H1 (cell line): ENCODE measurements at regions not wholly inside any gene's neighbourhood (a gene's known extent, or its start where the extent isn't known, plus 50 kb on each side); places are given as distances from the start of the nearest gene placed in this dataset.

Source experiments
- CTCF ChIA-PET: fragments of 300-600 bp; sonication (Branson Sonifier 250); formaldehyde crosslinking; loops from one replicate; lab custom pipeline; 2021; ENCODE audit not compliant: partially characterized antibody; lab: Charles Lee
- POLR2A ChIA-PET: fragments of 300-600 bp; sonication (Branson Sonifier 250); formaldehyde crosslinking; loops from one replicate; lab custom pipeline; 2021; ENCODE audit warnings: inconsistent platforms; ENCODE audit not compliant: partially characterized antibody; lab: Charles Lee
- DNase-seq, 2 experiments: peaks; one replicate each; pipeline versions ENCODE4 v3.0.0 to v3.0.0-alpha.2; 2010 to 2022; ENCODE audit warnings: low spot score in 2 of 2, low read depth in 1 of 2, mixed read lengths in 1 of 2
- FAIRE-seq: peaks from 2 replicates; lab custom pipeline; 2011; peaks lifted over from hg19 to GRCh38; lab: Jason Lieb, UNC
- H2AFZ ChIP-seq: 2 replicates; pipeline ENCODE4 v1.8.1; 2012; ENCODE audit warnings: low read length, inconsistent platforms
- H2AK5ac ChIP-seq: 2 replicates; pipeline ENCODE4 v1.6.1; 2013; ENCODE audit warnings: low read depth, low read length
- H2BK120ac ChIP-seq: replicated peaks from 2 replicates; pipeline ENCODE3; 2013; ENCODE audit warnings: low read depth, low read length, inconsistent platforms
- H2BK12ac ChIP-seq: 2 replicates; pipeline ENCODE4 v1.6.1; 2013; ENCODE audit warnings: low read depth, low read length
- H2BK15ac ChIP-seq: 2 replicates; pipeline ENCODE4 v1.6.1; 2013; ENCODE audit warnings: low read length
- H2BK20ac ChIP-seq: 2 replicates; pipeline ENCODE4 v1.6.1; 2013; ENCODE audit warnings: low read length
- H2BK5ac ChIP-seq: 2 replicates; pipeline ENCODE4 v1.6.1; 2013; ENCODE audit warnings: low read depth, low read length
- H3K14ac ChIP-seq: 2 replicates; pipeline ENCODE4 v1.6.1; 2013; ENCODE audit warnings: inconsistent platforms; ENCODE audit not compliant: insufficient read length
- H3K18ac ChIP-seq: 2 replicates; pipeline ENCODE4 v1.6.1; 2013; ENCODE audit warnings: low read length; ENCODE audit errors: extremely low read depth
- H3K23ac ChIP-seq: 2 replicates; pipeline ENCODE4 v1.6.1; 2013; ENCODE audit warnings: inconsistent platforms; ENCODE audit not compliant: insufficient read length
- H3K23me2 ChIP-seq: 2 replicates; pipeline ENCODE4 v1.6.1; 2013; ENCODE audit warnings: low read depth, low read length
- H3K27ac ChIP-seq: 2 replicates; pipeline ENCODE4 v1.6.1; 2011; ENCODE audit warnings: low read depth, low read length, inconsistent platforms
- H3K27me3 ChIP-seq, 4 experiments: replicated peaks in 1 of 4; 1 replicate in 1 of 4; 2 replicates in 3 of 4; pipeline versions ENCODE4 v1.6.1 to v1.8.1; 2011 to 2013; ENCODE audit warnings: low read length in 3 of 4, mild to moderate bottlenecking in 3 of 4, inconsistent platforms in 2 of 4, mixed read lengths in 2 of 4, moderate library complexity in 1 of 4; ENCODE audit not compliant: control insufficient read depth in 3 of 4, insufficient read depth in 3 of 4; ENCODE audit errors: extremely low read depth in 1 of 4
- H3K36me3 ChIP-seq, 4 experiments: 2 replicates each; pipeline versions ENCODE4 v1.6.1 to v1.8.1; 2011 to 2013; ENCODE audit warnings: mild to moderate bottlenecking in 4 of 4, low read length in 3 of 4, moderate library complexity in 2 of 4, control low read depth in 1 of 4, inconsistent platforms in 1 of 4; ENCODE audit not compliant: insufficient read depth in 4 of 4, control insufficient read depth in 2 of 4
- H3K4ac ChIP-seq: replicated peaks from 2 replicates; pipeline ENCODE3; 2013; ENCODE audit warnings: low read length, low read depth, mixed read lengths, inconsistent platforms; ENCODE audit not compliant: insufficient read length
- H3K4me1 ChIP-seq, 4 experiments: replicated peaks in 1 of 4; 1 replicate in 1 of 4; 2 replicates in 3 of 4; pipeline versions ENCODE4 v1.6.1 to v1.8.1; 2011 to 2013; ENCODE audit warnings: low read length in 3 of 4, inconsistent platforms in 2 of 4, mixed read lengths in 1 of 4; ENCODE audit not compliant: insufficient read depth in 4 of 4, control insufficient read depth in 3 of 4
- H3K4me2 ChIP-seq, 2 experiments: 2 replicates each; pipeline versions ENCODE4 v1.6.1 to v1.8.1; 2011 to 2013; ENCODE audit warnings: low read depth in 2 of 2, low read length in 2 of 2, control low read depth in 1 of 2, inconsistent platforms in 1 of 2, mild to moderate bottlenecking in 1 of 2; ENCODE audit not compliant: insufficient read depth in 1 of 2
- H3K4me3 ChIP-seq, 4 experiments: fragments of 200-600, 300-600 bp in 1 of 4; sonication (generic), shearing (Covaris generic), sonication (Bioruptor Twin) in 1 of 4; 2 replicates each; pipeline versions ENCODE4 v1.5.1 to v1.8.1; 2011 to 2016; ENCODE audit warnings: low read length in 4 of 4, low read depth in 3 of 4, control low read depth in 2 of 4, inconsistent platforms in 2 of 4, mild to moderate bottlenecking in 2 of 4, mixed read lengths in 1 of 4, moderate library complexity in 1 of 4; ENCODE audit not compliant: insufficient read depth in 2 of 4; ENCODE audit errors: extremely low read depth in 1 of 4
- H3K56ac ChIP-seq: replicated peaks from 2 replicates; pipeline ENCODE3; 2013; ENCODE audit warnings: low read depth, mild to moderate bottlenecking, mixed read lengths, low read length, inconsistent platforms; ENCODE audit not compliant: insufficient read length
- H3K79me1 ChIP-seq: 2 replicates; pipeline ENCODE4 v1.6.1; 2013; ENCODE audit warnings: low read depth, low read length, control low read depth
- H3K79me2 ChIP-seq, 2 experiments: 2 replicates each; pipeline versions ENCODE4 v1.6.1 to v1.8.1; 2012 to 2013; ENCODE audit warnings: low read length in 2 of 2, mild to moderate bottlenecking in 2 of 2, inconsistent platforms in 1 of 2; ENCODE audit not compliant: insufficient read depth in 2 of 2, control insufficient read depth in 1 of 2
- H3K9ac ChIP-seq, 4 experiments: replicated peaks in 1 of 4; 1 replicate in 1 of 4; 2 replicates in 3 of 4; pipeline versions ENCODE4 v1.6.1 to v1.8.1; 2011 to 2013; ENCODE audit warnings: low read depth in 3 of 4, low read length in 3 of 4, control low read depth in 2 of 4, mild to moderate bottlenecking in 2 of 4, moderate library complexity in 2 of 4, inconsistent platforms in 1 of 4; ENCODE audit errors: extremely low read depth in 1 of 4
- H3K9me3 ChIP-seq, 2 experiments: 2 replicates each; pipeline versions ENCODE4 v1.6.1 to v1.8.1; 2012 to 2013; ENCODE audit warnings: mild to moderate bottlenecking in 2 of 2, moderate library complexity in 2 of 2, control low read depth in 1 of 2, inconsistent platforms in 1 of 2, low read depth in 1 of 2, low read length in 1 of 2, mixed read lengths in 1 of 2; ENCODE audit not compliant: insufficient read depth in 2 of 2
- H4K20me1 ChIP-seq, 2 experiments: replicated peaks in 1 of 2; 2 replicates each; pipeline versions ENCODE3 to v1.8.1; 2011 to 2013; ENCODE audit warnings: inconsistent platforms in 2 of 2, low read length in 2 of 2, mild to moderate bottlenecking in 1 of 2; ENCODE audit not compliant: insufficient read depth in 2 of 2, control insufficient read depth in 1 of 2
- H4K5ac ChIP-seq: 2 replicates; pipeline ENCODE4 v1.6.1; 2013; ENCODE audit warnings: low read length, low read depth, mixed read lengths, inconsistent platforms; ENCODE audit not compliant: insufficient read length
- H4K8ac ChIP-seq: 2 replicates; pipeline ENCODE4 v1.8.0; 2013; ENCODE audit warnings: mild to moderate bottlenecking, moderate library complexity, low read length, inconsistent platforms; ENCODE audit not compliant: insufficient read depth; ENCODE audit errors: extremely low read depth
- H4K91ac ChIP-seq: replicated peaks from 2 replicates; pipeline ENCODE3; 2013; ENCODE audit warnings: low read length, mixed read lengths, inconsistent platforms; ENCODE audit not compliant: insufficient read length
- JUN ChIP-seq: IDR thresholded peaks from 2 replicates; pipeline ENCODE4 v1.6.1; 2011; ENCODE audit warnings: low read depth, mild to moderate bottlenecking, improper control_type of control experiment, low read length
- POLR2A ChIP-seq, 2 experiments: IDR thresholded peaks; 1 replicate in 1 of 2; 2 replicates in 1 of 2; pipeline ENCODE4 v1.6.1; 2011; ENCODE audit warnings: low read depth in 2 of 2, low read length in 2 of 2, mild to moderate bottlenecking in 2 of 2; ENCODE audit errors: control extremely low read depth in 1 of 2
- RFX5 ChIP-seq: IDR thresholded peaks from 2 replicates; pipeline ENCODE4 v1.6.1; 2011; ENCODE audit warnings: low read depth, low read length, improper control_type of control experiment, borderline replicate concordance
- SAP30 ChIP-seq: fragments of 300-600 bp; sonication (generic); IDR thresholded peaks from 2 replicates; pipeline ENCODE4 v1.7.1; 2012; ENCODE audit warnings: low read length, moderate library complexity, mild to moderate bottlenecking, inconsistent platforms; ENCODE audit not compliant: insufficient read depth, insufficient replicate concordance
- SIRT6 ChIP-seq: IDR thresholded peaks from one replicate; pipeline ENCODE4 v1.7.1; 2012; ENCODE audit warnings: low read length, inconsistent platforms
- TBP ChIP-seq: IDR thresholded peaks from 2 replicates; pipeline ENCODE4 v1.6.1; 2011; ENCODE audit warnings: low read depth, low read length, improper control_type of control experiment
- ZNF274 ChIP-seq: IDR thresholded peaks from 2 replicates; pipeline ENCODE4 v1.7.0; 2012; ENCODE audit warnings: low read length, borderline replicate concordance; ENCODE audit errors: extremely low read depth
- TF ChIP-seq, protein P1 (sequence below), 3 experiments: IDR thresholded peaks; 1 replicate in 2 of 3; 2 replicates in 1 of 3; pipeline versions ENCODE4 v1.5.1 to v1.6.1; 2011; ENCODE audit warnings: low read length in 3 of 3, mild to moderate bottlenecking in 3 of 3, inconsistent platforms in 2 of 3, low read depth in 1 of 3, moderate library complexity in 1 of 3; ENCODE audit not compliant: insufficient read depth in 1 of 3; ENCODE audit errors: control extremely low read depth in 1 of 3
- TF ChIP-seq, protein P2 (sequence below): IDR thresholded peaks from 2 replicates; pipeline ENCODE4 v1.6.1; 2012; ENCODE audit warnings: low read length, inconsistent platforms

DNA sequence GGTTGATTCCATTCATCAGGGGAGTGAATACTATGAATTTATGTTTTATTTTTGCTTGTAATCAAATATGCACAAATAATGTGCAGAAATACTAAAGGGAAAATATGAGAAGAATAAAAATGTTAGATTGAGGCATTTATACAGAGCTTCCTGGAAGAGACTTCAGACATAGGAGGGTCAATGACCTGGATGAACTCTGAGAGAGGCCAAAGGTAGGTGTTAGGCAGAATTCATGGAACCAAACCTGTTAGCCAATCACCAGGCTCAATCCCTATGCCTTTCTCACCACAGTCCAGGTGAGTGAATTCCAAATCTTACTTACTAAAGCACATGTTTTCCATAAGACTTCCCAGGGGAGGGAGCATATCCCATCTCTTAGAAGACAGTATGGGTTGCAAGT is 130.4 kb upstream of the NTF3 start:
- Histone ChIP-seq H2BK12ac (no peak overlapping the region), H3K79me2 (no peaks in the 10 kb centered on the region), H3K14ac (no peak overlapping the region), H2AFZ (no peak overlapping the region), H3K36me3 (no peaks in the 10 kb centered on the region), H2BK15ac (no peak overlapping the region), H3K4me1 (peaks cover 0 to 3% (median 0%) of the 10 kb centered on the region in 4 experiments; a peak in 2 of 7 replicates), H3K9me3 (no peaks in the 10 kb centered on the region), H3K23me2 (no peaks in the 10 kb centered on the region), H3K27ac (no peak overlapping the region), H3K4me3 (no peak overlapping the region), H4K20me1 (no peaks in the 10 kb centered on the region), H3K18ac (no peak overlapping the region), H3K27me3 (no peaks in the 10 kb centered on the region; a peak in 1 of 7 replicates), H2AK5ac (no peak overlapping the region), H3K9ac (no peak overlapping the region), H3K23ac (no peak overlapping the region), H2BK120ac (no peak overlapping the region), H2BK5ac (no peak overlapping the region), H4K91ac (no peak overlapping the region), H2BK20ac (no peak overlapping the region), H4K5ac (no peak overlapping the region), H3K79me1 (no peaks in the 10 kb centered on the region; the same call in 1 of the 2 replicates), H3K4me2 (no peak overlapping the region), H4K8ac (no peak overlapping the region), H3K56ac (no peak overlapping the region), H3K4ac (no peak overlapping the region)
- ChIA-PET CTCF (no interaction called here), POLR2A (interaction anchor here (1.4 kb wide), 1 partner anchor 9 kb away, joined by 3 read pairs; no protein-coding TSS in a partner anchor)
- no peak for DNase-seq
- TF ChIP-seq, protein P1, sequence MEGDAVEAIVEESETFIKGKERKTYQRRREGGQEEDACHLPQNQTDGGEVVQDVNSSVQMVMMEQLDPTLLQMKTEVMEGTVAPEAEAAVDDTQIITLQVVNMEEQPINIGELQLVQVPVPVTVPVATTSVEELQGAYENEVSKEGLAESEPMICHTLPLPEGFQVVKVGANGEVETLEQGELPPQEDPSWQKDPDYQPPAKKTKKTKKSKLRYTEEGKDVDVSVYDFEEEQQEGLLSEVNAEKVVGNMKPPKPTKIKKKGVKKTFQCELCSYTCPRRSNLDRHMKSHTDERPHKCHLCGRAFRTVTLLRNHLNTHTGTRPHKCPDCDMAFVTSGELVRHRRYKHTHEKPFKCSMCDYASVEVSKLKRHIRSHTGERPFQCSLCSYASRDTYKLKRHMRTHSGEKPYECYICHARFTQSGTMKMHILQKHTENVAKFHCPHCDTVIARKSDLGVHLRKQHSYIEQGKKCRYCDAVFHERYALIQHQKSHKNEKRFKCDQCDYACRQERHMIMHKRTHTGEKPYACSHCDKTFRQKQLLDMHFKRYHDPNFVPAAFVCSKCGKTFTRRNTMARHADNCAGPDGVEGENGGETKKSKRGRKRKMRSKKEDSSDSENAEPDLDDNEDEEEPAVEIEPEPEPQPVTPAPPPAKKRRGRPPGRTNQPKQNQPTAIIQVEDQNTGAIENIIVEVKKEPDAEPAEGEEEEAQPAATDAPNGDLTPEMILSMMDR (IDR thresholded peaks at IDR 0.05; ENCODE audit: control extremely low read depth in 1 of 3, insufficient read depth in 1 of 3, low read depth in 1 of 3, low read length in 3 of 3) = no peak
- no peak for TF ChIP-seq SIRT6
- TF ChIP-seq RFX5 = no peak
- TF ChIP-seq JUN = no peak
- no peak for TF ChIP-seq SAP30
- TF ChIP-seq TBP = no peak
- TF ChIP-seq, protein P2, sequence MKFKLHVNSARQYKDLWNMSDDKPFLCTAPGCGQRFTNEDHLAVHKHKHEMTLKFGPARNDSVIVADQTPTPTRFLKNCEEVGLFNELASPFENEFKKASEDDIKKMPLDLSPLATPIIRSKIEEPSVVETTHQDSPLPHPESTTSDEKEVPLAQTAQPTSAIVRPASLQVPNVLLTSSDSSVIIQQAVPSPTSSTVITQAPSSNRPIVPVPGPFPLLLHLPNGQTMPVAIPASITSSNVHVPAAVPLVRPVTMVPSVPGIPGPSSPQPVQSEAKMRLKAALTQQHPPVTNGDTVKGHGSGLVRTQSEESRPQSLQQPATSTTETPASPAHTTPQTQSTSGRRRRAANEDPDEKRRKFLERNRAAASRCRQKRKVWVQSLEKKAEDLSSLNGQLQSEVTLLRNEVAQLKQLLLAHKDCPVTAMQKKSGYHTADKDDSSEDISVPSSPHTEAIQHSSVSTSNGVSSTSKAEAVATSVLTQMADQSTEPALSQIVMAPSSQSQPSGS = no peak
- no peak for TF ChIP-seq ZNF274
- TF ChIP-seq POLR2A (IDR thresholded peaks at IDR 0.05; ENCODE audit: control extremely low read depth in 1 of 2, low read depth in 2 of 2, low read length in 2 of 2) = no peak
- no peak for FAIRE-seq
